HuH-7 (cell line): ENCODE measurements at regions not wholly inside any gene's neighbourhood (a gene's known extent, or its start where the extent isn't known, plus 50 kb on each side); places are given as distances from the start of the nearest gene placed in this dataset.

Source experiments
- DNase-seq: peaks from one replicate; pipeline ENCODE4 v3.0.0; 2011; ENCODE audit warnings: low spot score

DNA sequence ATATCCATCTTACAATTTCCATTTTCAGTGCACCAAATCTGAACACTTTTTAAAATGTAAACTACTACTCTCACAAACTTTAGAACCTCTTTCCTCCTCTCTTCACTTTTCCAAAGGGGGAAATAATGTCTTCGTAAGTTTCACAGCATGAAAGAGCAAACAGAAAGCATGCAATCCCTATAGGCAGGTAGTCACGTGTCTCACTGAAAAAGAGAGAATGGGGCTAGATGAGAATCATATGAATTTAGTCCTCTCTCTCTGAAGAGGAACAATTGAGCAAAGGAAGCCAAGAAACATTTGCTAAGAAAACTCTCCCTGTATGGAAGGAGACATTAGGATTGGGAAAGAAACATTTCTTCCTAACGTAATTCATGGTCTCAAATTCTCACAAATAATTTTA is 613.9 kb downstream of the PLA2G4A start:
- no peak for DNase-seq

DNA sequence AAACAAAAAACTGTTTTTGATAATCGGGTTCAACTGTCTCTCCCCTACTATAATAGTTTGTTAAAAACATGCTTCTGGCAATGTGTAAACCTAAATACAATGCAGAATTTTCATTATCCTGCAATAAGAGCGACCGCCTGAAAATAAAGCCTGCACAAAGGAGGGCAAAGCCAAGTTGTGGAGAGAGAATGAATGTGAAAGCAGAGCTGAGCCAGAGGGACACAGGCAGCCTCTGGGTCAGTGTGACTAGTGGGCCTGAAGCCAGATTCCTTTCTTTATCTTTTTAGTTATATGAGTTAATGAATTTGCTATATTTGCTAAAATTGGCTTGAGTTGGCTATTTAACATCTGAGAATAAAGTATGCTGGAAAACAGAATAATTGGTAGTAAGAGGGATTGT is 615.2 kb downstream of the PLA2G4A start:
- no peak for DNase-seq

DNA sequence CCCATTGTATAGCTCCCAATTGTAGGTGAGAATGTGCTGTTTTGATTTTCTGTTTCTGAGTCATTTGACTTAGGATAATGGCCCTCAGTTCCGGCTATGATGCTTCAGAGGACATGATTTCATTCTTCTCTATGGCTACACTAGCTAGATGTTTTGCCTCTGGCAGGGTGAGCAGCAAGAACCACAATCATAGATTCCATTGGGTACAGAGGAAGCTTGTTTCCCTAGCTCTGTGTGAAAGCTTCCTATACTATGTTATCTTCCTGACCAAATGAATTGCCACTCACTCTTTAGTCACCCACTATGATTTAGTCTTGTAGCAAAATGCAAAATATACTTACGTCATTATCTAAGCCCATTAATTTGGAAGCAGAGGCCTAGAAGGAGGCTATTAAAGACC is 616.3 kb downstream of the PLA2G4A start:
- DNase-seq = no peak

DNA sequence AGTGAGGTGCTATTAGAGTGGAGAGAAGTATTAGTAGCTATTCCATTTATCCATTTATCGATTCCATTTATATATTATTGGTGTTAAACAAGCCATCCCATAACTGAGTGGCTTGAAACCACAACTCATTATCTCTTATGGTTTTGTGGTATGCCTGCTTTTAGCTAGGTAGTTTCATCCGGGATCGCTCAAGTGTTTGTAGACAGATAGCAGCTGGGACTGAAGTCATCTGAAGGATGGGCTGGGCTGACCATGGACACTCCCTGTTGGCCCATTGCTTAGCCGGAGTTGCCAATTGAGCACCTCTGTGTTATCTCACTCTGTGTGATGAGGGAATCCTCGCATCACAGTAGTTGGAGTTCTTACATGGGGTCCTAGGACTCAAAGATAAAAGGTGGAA is 622.5 kb downstream of the PLA2G4A start:
- DNase-seq = no peak

DNA sequence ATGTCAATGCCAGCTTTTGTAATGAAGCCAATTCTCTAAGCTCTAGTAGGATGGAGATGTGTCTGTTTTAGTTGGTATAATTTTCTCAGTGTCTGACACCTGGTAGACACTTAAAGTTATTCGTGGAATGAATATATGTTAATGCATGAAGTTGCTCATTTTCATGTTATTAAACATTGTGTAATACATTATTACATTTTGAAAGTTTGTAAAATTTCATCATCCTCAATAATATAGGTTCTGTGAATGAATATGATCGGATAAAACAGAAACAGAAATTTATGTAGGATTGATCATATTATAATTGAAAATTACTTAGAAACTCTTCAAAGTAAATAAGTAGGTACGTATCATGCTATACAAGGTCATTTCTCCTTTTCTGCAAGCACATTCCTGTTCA is 625.3 kb downstream of the PLA2G4A start:
- DNase-seq = no peak

DNA sequence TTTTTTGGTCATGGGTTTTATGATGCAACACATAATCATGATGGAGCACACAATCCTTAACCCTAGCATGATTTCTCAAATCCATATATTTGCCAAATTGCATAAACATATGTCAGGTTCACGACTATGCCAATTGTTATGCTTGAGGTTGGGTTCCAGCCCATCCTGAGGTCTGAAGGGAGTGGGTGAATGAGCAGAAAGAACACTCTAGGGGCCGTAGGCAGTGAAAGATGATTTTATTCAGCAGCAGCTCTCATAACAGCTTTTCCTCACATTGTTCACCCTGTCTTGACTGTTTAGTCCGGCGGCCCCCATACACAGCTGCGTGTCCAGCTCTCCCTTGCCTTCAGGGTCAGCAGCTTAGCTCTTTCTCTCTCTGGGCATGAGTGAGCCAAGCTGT is 627.7 kb downstream of the PLA2G4A start:
- no peak for DNase-seq

DNA sequence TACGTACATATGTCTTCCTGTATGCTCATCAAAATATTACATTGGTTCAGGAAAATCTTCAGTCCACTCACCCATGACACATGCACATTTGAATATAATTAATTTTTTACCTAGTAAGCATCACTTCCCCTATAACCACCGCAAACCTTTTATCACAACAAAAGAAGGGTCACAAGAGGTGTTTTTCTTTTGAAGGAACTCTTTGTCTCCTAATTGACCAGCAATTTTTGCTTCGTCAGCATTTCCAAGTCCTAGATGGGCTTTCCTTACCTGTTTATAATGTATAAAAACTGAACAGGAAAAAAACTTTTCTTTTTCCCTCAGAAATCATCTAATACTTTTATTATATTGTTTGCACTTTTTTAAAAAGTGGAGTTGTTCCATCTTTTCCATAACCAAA is 631.3 kb downstream of the PLA2G4A start:
- DNase-seq = no peak

DNA sequence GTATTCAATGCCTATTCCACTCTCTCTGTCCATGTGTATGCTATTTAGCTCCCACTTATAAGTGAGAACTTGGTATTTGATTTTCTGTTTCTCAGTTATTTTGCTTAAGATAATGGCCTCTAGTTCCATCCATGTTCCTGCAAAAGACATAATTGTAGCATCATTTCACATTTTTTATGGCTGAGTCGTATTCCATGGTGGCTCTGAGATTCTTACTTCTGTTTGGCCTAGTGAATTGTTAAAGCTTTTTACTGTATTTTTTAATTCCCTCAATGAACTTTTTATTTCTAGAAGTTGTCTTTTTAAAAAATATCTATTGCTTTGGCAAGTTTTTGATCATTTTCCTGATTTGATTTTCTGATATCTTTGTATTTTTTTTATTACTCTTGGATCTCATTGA is 635.6 kb downstream of the PLA2G4A start:
- DNase-seq = no peak

DNA sequence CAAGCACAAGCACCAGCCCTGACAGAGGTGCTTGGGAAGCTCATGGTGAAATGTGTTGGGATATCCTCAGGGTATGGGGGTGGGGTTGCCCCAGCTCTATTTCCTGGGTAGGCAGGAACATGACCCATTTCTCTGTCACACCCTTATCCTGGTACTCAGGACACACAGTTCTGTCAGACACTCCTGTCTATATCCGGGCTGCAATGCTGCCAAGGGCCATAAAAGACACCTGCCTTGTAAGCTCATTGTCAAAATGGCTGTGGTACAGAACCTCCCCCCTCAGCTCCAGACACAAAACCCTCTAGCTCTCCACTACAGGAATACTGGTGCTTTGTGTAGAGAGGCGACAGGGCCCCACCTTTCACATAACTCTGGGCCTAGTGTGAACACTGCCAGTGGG is 636.7 kb downstream of the PLA2G4A start:
- no peak for DNase-seq

DNA sequence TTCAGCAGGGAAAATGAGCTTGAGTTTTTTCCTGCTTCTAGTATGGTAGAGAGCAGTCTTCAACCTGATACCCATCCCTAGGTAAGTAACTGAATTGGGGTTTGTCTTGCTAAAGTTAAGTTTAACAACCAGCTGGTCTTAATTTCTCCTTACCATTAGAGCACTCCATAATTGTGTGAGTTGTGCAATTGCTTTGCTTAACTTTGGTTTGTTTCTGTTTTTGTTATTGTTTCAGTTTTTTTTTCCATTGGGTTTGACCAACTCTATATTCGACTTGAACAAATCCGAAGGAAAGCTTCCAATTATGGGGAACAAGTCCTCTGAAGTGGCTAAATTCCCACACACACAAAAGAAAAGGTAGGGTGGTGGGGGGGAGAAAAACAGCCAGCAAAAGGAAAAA is 641.1 kb downstream of the PLA2G4A start:
- no peak for DNase-seq

DNA sequence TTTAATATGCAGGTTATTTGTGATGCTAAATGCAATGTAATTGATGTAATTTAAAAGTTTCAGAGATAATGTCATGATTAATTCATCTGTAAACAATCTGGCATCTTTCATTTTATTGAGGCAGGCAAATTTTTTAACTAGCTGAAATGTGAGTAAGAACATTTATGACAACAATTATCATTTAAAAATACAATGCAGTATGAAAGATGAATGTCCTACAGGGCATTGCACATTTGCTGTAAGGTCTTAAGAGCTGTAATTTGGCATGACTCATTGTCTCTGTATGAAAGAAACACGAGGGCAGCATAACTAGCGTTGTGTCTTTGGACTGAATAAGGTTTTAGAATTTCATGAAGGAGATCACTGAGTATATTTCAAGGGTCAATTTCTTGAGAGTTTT is 642.8 kb downstream of the PLA2G4A start:
- DNase-seq = no peak

DNA sequence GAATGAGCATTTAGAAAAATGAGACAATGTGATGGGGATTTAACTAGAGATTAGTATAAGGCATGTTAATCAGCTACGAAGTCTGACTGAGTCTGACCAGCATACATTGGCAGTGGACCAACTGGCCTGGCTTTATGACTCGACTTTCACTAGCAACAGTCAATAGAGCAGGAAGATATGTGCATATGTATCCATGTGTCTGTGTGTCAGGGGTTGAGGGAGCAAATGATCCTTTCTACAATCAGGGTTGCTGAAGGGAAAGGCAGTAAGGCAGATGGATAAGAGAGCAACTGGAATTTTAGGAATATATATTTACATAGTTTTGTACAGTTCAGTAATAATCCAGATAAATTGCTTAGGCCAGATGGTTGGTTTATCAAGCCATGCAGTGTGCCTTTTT is 645.6 kb downstream of the PLA2G4A start:
- no peak for DNase-seq

DNA sequence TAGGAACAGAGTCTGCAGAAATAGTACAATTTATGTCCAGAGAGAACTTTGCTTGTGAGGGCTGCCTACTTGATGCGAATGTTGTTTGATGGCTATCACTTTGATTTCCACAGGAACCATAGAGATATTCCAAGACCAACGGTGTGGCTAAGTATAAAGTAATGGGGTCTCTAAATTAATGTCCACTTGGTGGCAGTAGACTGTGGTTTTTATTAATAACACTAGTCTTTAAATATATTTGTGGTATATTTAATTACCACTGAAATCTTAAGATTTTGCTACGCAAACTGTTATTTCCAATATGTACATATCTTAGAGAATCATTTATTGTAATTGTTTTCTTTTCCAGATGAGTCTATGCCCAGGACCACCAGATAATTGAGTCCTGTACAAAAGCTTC is 647.9 kb downstream of the PLA2G4A start:
- DNase-seq = no peak

DNA sequence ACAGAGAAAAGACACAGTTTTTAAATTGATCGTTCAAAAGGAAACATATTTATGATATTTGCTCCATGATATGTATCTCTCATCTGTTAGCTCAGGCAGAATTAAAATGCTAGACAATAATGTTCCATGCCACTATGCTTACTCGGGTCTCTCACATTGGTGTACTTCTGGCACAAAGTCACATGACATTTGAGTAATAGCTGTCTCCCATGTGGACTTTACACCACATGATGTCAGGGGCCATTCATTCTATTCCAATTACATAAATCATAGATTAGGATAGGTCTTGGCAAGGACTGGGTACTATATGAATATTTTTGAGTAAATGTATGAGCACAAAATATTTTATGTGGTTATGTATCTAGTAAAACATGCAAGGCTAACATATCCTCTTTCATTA is 648.4 kb downstream of the PLA2G4A start:
- DNase-seq = no peak

DNA sequence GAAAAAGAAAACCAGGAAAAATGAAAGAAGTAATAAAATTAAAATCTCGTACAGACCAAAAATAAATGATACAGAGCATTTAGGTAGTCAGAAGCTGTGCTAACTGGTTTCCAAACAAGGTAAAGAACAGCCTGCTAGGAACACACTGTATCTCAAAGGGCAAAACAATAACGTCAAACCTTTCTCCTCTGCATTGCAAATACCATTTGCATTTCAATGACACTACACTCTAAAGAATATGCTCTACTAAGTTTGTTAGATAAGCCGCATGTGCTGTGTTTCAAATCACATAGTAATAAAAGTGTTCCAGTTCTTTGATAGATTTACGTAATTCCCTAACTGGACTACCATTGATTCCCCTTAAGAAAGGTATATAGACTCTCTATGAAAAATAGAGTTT is 648.8 kb downstream of the PLA2G4A start:
- DNase-seq = no peak

DNA sequence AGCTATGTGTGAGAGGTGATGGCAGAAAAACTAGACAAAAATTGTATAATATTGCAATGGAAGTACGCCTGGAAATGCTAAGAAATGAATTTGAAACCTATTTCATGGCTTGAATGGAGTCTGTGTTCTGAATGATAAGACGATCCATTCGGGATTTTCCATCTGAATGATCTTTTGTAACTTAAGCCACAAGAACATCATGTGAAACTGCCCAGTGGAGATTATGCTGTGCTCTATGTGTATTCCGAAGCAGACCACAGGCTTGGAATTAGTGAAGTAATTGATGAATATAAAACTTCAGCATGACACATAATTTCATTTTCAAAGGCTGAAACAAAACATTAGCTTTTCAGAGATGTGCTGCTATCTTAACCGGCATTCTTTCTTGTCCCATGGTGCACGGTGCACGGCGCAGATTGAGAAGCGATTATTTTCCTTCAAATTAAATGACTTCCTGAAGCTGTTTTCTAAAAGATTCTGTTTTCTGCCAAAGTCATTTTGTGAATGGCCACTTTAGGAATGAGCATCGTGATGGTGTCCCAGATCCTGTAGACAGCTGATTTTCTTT is 652.9 kb downstream of the PLA2G4A start:
- no peak for DNase-seq

DNA sequence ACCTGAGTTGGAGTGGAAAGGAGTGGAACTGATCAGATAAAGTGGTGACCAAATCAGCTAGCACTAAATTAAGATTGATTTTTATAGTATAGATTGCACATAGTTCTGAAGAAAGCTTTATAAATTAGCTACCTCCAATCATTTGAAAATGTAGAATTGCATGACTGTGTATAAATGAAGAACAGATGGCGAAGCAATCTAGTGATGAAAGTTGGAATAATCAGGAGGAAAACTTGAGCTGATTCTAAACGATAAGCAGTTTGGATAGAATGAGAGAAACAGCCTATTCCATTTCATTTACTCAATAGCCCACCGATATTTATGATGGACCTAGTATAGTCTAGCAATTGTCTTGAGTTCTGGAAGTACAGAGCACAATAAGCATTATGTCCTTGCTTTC is 661.5 kb downstream of the PLA2G4A start:
- DNase-seq = no peak

DNA sequence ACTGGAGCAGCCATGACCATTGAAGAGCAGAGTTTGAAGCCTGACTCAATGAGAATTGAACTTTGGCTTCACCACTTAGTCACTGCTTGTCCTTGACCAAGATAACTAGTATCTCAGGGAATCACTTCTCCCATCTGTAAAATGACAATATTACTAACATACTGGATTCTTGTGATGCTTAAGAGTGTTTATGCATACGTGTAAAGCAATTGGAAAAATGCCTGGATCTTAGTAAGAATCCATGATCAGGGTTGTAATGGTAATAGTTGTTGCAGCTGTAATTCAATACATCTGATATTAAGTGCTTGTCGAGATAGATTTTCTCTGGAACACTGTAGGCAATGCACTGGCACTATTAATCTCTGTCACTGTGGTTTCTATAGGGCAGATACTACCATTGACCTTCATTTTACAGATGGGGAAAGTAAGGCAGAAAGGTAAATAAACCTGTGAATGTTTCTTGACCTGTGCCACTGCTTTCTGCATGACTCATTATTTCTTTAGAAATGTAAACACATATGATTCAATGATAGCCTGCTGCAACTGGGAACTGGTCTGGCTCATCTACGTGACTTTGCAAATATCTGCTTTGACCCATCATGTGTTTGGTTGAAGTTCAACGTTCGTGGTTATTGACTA is 662.5 kb downstream of the PLA2G4A start:
- peak; percentile 14 for DNase-seq

DNA sequence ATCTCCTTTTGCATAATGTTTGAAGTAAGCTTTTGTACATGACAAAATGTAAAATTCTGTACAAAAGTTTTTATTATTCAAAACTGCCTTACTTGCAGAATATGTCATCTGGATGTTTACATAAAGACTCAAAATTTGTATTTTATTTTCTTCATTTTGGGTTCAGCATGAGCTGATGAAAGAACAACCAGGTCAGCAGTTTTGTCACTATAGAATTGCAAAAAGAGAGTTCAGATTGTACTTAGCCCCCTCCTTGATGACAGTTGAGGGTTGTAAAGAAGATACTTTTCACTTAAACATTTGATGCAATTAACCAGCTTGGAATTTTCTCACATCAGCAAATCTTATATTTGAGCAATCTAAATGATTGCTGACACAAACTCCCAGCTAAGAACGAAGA is 669.3 kb downstream of the PLA2G4A start:
- DNase-seq = no peak

DNA sequence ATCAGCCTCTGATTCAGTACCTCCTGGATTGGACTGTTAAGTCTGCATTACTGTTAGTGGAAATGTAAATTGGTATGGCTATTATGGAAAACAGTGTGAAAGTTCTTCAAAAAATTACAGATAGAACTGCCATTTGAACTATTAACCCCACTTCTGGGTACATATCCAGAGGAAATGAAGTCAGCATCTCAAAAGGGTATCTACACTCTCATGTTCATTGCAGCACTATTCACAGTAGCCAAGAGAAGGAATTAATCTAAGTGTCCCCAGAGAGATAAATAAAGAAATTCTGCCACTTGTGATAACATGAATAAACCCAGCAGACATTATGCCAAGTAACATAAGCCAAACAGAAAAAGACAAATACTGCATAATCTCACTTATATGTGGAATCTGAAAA is 676.0 kb downstream of the PLA2G4A start:
- DNase-seq = no peak

DNA sequence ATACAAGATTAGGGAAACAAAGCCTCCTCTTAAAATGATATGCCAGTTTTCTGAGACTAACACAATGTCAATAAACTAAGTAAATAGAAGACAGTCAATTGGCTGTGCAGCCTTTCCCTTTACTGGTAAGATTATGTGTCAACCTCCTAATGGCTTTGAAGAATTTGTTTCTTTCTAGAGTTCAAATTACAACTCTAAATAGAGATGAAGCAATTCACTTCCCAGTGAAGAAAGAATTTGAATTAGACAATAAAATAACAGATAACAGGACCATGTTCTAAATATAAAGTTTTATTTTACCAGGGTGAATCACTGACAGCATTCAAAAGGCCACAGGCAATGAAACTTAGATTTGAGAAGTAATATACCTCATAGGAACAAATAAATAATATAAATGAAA is 680.3 kb downstream of the PLA2G4A start:
- DNase-seq = peak; percentile 13

DNA sequence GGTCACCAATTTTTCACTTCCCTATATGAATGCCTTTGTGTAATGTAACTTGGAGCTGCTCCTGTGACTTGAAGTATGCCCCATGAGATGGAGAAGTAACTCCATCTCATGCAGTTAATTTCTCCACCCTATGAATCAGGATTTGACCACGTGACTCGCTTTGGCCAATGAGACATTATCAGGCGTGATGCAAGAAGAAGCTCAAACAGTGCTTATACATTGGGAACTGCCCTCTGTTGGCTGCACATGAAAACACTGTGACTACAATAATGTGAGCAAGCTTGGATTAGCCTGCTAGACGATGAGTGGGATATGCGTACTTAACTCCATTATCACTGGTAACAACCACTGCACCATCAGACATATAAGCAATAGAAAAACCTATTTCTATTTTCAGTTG is 684.4 kb downstream of the PLA2G4A start:
- DNase-seq = no peak

DNA sequence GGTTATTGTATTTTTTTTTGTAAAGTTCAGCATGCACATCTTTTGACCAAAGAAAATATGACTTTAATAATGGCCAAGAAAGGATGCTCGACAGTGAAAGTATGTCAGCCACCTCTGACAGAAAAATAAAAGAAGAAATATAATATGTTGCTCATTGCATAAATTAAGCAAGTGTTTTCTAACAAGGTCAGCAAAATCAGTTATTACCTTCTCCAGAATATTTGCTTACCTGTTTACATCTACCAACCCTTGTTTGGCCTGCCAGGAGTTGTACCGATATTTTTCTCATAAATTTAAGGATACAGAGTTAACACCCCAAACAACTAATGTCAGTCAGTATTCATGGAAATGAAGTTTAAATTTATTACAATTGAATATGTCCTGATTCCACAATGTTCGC is 685.4 kb downstream of the PLA2G4A start:
- DNase-seq = no peak

DNA sequence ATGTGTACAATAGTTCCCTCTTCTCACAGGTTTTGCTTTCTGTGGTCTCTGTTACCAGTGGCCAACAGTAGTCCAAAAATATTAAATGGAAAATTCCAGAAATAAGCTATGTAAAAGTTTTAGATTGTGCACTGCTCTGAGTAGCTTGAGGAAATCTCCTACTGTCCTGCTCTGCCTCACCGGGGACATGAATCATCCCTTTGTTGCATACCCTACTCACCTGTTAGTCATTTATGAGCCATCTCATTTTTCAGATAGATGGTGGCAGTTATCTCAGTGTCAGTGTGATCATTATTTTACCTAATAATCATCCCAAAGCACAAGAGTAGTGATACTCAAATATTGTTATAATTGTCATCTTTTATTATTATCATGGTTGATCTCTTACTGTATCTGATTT is 688.1 kb downstream of the PLA2G4A start:
- no peak for DNase-seq

DNA sequence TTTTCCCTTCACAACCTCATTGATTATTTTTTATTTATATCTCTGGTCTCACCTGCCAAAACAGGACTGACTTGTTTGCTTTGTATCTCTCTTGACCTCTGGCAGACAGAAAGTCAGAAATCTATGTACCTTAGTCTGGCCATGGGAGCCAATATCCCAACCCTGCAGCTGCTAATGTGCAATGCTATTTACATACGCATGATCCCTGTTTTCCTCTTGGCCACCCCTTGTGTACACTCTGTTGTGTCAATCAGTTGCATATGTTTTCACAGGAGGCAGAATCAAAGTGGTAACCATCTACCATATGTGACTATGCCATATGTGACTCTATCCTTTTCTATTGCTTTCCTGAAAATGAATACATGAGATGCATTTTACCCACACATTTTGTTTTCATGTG is 688.8 kb downstream of the PLA2G4A start:
- DNase-seq = peak; percentile 5
